Brain microvascular endothelial cell (primary cell): ENCODE measurements at regions not wholly inside any gene's neighbourhood (a gene's known extent, or its start where the extent isn't known, plus 50 kb on each side); places are given as distances from the start of the nearest gene placed in this dataset.

Experiments used
- DNase-seq: peaks from one replicate; pipeline ENCODE4 v3.0.0-alpha.2; 2020
- H3K27ac ChIP-seq: fragments of 250-450 bp; sonication (Bioruptor Pico); 2 replicates; pipeline ENCODE4 v1.5.1; 2020; ENCODE audit warnings: mild to moderate bottlenecking, moderate library complexity
- H3K27me3 ChIP-seq: fragments of 250-450 bp; sonication (Bioruptor Pico); replicated peaks from 2 replicates; pipeline ENCODE4 v1.5.1; 2020; ENCODE audit warnings: mild to moderate bottlenecking
- H3K36me3 ChIP-seq: fragments of 250-450 bp; sonication (Bioruptor Pico); replicated peaks from 2 replicates; pipeline ENCODE4 v1.5.1; 2020; ENCODE audit warnings: mild to moderate bottlenecking
- H3K4me3 ChIP-seq: 2 replicates; pipeline ENCODE4 v1.5.1; 2011; ENCODE audit warnings: low read depth, mild to moderate bottlenecking, control low read depth, low read length, moderate library complexity
- in situ Hi-C: cut with HindIII; loops from 2 replicates; pipeline ENCODE4 v1.10.0; 2017; ENCODE audit warnings: low sequenced_read_pairs, low pct_ligation_motif_present
- TF ChIP-seq, protein P1 (sequence below): IDR thresholded peaks from 2 replicates; pipeline ENCODE4 v1.5.1; 2011; ENCODE audit warnings: low read depth, mild to moderate bottlenecking, moderate library complexity, low read length, control low read depth, inconsistent platforms; ENCODE audit errors: missing control alignments

GRCh38 chr5:173736923-173737412 lies 120.5 kb upstream of the BOD1 start:
- H3K27ac ChIP-seq, result no peak overlapping the region
- TF ChIP-seq, protein P1, sequence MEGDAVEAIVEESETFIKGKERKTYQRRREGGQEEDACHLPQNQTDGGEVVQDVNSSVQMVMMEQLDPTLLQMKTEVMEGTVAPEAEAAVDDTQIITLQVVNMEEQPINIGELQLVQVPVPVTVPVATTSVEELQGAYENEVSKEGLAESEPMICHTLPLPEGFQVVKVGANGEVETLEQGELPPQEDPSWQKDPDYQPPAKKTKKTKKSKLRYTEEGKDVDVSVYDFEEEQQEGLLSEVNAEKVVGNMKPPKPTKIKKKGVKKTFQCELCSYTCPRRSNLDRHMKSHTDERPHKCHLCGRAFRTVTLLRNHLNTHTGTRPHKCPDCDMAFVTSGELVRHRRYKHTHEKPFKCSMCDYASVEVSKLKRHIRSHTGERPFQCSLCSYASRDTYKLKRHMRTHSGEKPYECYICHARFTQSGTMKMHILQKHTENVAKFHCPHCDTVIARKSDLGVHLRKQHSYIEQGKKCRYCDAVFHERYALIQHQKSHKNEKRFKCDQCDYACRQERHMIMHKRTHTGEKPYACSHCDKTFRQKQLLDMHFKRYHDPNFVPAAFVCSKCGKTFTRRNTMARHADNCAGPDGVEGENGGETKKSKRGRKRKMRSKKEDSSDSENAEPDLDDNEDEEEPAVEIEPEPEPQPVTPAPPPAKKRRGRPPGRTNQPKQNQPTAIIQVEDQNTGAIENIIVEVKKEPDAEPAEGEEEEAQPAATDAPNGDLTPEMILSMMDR, result no peak
- in situ Hi-C loops, result no loop called here
- no peaks in the 10 kb centered on the region for H3K27me3 ChIP-seq
- DNase-seq, result no peak
- no peak overlapping the region for H3K4me3 ChIP-seq
- no peaks in the 10 kb centered on the region for H3K36me3 ChIP-seq

DNA sequence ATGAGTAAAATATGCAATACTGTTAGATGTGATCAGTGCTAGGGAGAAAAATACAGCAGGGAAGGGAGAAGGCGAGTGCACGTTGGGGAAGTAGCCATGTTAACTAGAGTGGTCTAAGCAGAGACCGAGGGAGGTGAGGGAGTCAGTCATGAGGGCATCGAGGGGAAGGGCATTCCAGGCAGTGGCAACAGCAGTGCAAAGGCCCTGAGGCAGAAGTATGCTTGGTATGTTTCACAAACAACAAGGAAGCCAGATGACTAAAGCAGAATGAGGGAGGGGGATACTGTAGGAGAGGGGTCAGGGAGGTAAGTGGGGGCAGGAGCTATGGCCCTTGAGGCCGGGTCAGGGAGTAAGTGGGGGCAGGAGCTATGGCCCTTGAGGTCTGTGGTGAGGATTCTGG lies 123.3 kb upstream of the BOD1 start:
- Histone ChIP-seq H3K36me3 (no peaks in the 10 kb centered on the region), H3K27ac (no peak overlapping the region), H3K27me3 (no peaks in the 10 kb centered on the region), H3K4me3 (no peak overlapping the region)
- TF ChIP-seq, protein P1, result no peak
- no peak for DNase-seq
- in situ Hi-C loops, result no loop called here

GRCh38 chr5:173740400-173740799 lies 124.0 kb upstream of the BOD1 start:
- no peak for DNase-seq
- TF ChIP-seq, protein P1, result no peak
- H3K27me3 ChIP-seq, result no peaks in the 10 kb centered on the region
- H3K36me3 ChIP-seq, result no peaks in the 10 kb centered on the region
- in situ Hi-C loops, result no loop called here
- H3K27ac ChIP-seq, result no peak overlapping the region
- no peak overlapping the region for H3K4me3 ChIP-seq

- H3K27me3 ChIP-seq, result no peaks in the 10 kb centered on the region
- no peaks in the 10 kb centered on the region for H3K36me3 ChIP-seq
- H3K4me3 ChIP-seq, result no peak overlapping the region
- no peak for DNase-seq
- H3K27ac ChIP-seq, result no peak overlapping the region
- in situ Hi-C loops, result no loop called here
- TF ChIP-seq, protein P1, result no peak
Measured at GRCh38 chr5:173741087-173741486, 124.6 kb upstream of the BOD1 start.

DNA sequence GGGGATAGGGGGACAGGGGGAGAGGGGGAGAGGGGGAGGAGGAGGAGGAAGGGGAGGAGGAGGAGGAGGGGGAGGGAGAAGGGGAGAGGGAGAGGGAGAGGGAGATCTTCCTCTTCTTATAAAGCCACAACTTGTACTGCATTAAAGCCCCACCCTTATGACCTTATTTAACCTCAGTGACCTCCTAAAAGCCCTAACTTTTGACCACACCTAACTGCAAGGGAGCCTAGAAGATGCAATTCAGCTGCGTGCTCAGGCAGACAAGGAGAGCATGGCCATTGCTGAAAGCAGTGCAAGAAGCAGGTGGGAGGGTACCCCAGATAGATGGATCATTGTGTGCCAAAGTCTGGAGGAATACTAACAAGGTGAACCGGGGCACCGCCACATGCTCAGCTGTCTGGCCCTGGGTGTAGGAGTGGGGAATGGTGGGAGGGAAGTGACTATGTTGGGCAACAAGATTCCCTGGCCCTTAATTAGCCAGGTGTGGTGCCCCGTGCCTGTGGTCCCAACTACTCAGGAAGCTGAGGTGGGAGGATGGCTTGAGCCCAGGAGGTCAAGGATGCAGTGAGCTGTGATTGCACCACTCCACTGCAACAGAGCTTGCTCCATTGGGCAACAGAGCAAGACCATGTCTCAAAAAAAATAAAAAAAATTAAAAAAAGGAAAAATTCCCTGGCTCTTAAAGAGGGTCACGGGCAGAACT lies 125.4 kb upstream of the BOD1 start:
- in situ Hi-C loops, result no loop called here
- TF ChIP-seq, protein P1, result no peak

DNA sequence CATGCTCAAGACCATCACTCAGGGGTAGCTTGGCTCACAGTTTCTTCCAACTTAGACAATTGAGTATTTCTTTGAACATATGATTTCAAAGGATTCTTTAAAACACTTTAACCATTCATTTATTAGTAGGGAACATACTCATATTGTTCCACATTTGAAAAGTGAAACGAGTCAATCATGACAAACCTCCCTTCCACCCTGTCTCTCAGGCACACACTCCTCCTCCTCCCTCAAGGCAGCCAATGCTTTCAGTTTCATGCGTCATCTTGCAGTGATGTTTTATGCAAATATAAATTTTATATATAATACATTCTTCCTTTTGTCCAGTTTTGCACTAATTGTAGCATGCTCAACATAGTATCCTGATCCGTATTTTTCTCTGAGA lies 126.0 kb upstream of the BOD1 start:
- Histone ChIP-seq H3K27me3 (no peaks in the 10 kb centered on the region), H3K36me3 (no peaks in the 10 kb centered on the region), H3K4me3 (no peak overlapping the region), H3K27ac (no peak overlapping the region)
- TF ChIP-seq, protein P1, result no peak
- in situ Hi-C loops, result no loop called here
- DNase-seq, result no peak

More for the DNA sequence above, 125.4 kb upstream of the BOD1 start:
- no peaks in the 10 kb centered on the region for H3K36me3 ChIP-seq
- DNase-seq, result no peak
- no peak overlapping the region for H3K4me3 ChIP-seq
- H3K27me3 ChIP-seq, result no peaks in the 10 kb centered on the region
- H3K27ac ChIP-seq, result no peak overlapping the region
